Limb (tissue), 2 donors: ENCODE measurements at regions not wholly inside any gene's neighbourhood (a gene's known extent, or its start where the extent isn't known, plus 50 kb on each side); places are given as distances from the start of the nearest gene placed in this dataset.
"Not testable (repeated sequence)": the region's sequence is repeated elsewhere in the genome, so short reads cannot be mapped to it uniquely, and the experiment has no call there.

Experiments used
- DNase-seq, 2 donors: peaks; one replicate each; pipeline ENCODE4 v3.0.0-alpha.2; 2016; ENCODE audit errors: extremely low spot score in 2 of 2

- DNase-seq = not testable (repeated sequence)
Measured at GRCh38 chr21:10366210-10366609, 155.2 kb upstream of the TPTE start.

GRCh38 chr21:10367586-10367985 lies 153.8 kb upstream of the TPTE start:
- DNase-seq = not testable (repeated sequence)

GRCh38 chr21:10368323-10368798 lies 153.0 kb upstream of the TPTE start:
- not testable (repeated sequence) for DNase-seq

- not testable (repeated sequence) for DNase-seq
Measured at GRCh38 chr21:10369289-10369688, 152.1 kb upstream of the TPTE start.

GRCh38 chr21:10377758-10378157 lies 143.6 kb upstream of the TPTE start:
- DNase-seq = not testable (repeated sequence)

GRCh38 chr21:10379816-10380215 lies 141.6 kb upstream of the TPTE start:
- DNase-seq = not testable (repeated sequence)

- DNase-seq = not testable (repeated sequence)
Measured at GRCh38 chr21:10381687-10382060, 139.7 kb upstream of the TPTE start.

- not testable (repeated sequence) for DNase-seq
Measured at GRCh38 chr21:10382135-10382534, 139.2 kb upstream of the TPTE start.

- not testable (repeated sequence) for DNase-seq
Measured at GRCh38 chr21:10382580-10382979, 138.8 kb upstream of the TPTE start.

GRCh38 chr21:10383571-10383970 lies 137.8 kb upstream of the TPTE start:
- DNase-seq = not testable (repeated sequence)

GRCh38 chr21:10384304-10384861 lies 137.0 kb upstream of the TPTE start:
- DNase-seq = not testable (repeated sequence)

GRCh38 chr21:10385202-10385601 lies 136.2 kb upstream of the TPTE start:
- not testable (repeated sequence) for DNase-seq

- DNase-seq = not testable (repeated sequence)
Measured at GRCh38 chr21:10385898-10386527, 135.4 kb upstream of the TPTE start.

- DNase-seq = not testable (repeated sequence)
Measured at GRCh38 chr21:10387692-10388450, 133.5 kb upstream of the TPTE start.

- not testable (repeated sequence) for DNase-seq
Measured at GRCh38 chr21:10388625-10389024, 132.8 kb upstream of the TPTE start.

- DNase-seq = not testable (repeated sequence)
Measured at GRCh38 chr21:10392301-10392700, 129.1 kb upstream of the TPTE start.

GRCh38 chr21:10395963-10396362 lies 125.4 kb upstream of the TPTE start:
- not testable (repeated sequence) for DNase-seq

GRCh38 chr21:10397495-10397915 lies 123.9 kb upstream of the TPTE start:
- DNase-seq = not testable (repeated sequence)

GRCh38 chr21:10398692-10399489 lies 122.5 kb upstream of the TPTE start:
- DNase-seq = not testable (repeated sequence)

- not testable (repeated sequence) for DNase-seq
Measured at GRCh38 chr21:10400622-10401361, 120.6 kb upstream of the TPTE start.

GRCh38 chr21:10402461-10402860 lies 118.9 kb upstream of the TPTE start:
- DNase-seq = not testable (repeated sequence)
